ENCODE measurements at regions not wholly inside any gene's neighbourhood (a gene's known extent, or its start where the extent isn't known, plus 50 kb on each side); places are given as distances from the start of the nearest gene placed in this dataset.
A peak's percentile ranks its signal among the peaks of the same experiment; 100 is the strongest.

DNA sequence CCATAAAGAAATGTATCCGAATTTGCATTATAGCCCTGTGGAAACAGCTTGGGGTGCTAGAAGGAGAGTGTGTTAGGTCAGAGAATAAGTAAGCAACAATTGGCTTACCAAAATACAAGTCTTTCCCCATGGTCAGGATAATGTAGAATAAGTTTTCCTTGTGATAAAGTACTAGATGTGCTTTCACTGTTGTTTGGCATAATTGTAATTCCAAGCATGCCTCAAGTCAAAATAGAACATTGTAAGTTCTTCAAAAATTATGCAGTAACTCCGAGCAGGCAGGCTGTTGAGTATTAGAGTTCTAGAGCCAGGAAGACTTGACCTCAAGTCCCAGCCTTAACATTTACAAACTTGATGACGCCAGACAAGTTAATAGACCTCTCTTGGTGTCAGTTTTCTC is 242.0 kb downstream of the TUSC7 start:
- DNase-seq (no peak), ATAC-seq (peak; percentile 61 to 80)
- TF ChIP-seq, protein P1, sequence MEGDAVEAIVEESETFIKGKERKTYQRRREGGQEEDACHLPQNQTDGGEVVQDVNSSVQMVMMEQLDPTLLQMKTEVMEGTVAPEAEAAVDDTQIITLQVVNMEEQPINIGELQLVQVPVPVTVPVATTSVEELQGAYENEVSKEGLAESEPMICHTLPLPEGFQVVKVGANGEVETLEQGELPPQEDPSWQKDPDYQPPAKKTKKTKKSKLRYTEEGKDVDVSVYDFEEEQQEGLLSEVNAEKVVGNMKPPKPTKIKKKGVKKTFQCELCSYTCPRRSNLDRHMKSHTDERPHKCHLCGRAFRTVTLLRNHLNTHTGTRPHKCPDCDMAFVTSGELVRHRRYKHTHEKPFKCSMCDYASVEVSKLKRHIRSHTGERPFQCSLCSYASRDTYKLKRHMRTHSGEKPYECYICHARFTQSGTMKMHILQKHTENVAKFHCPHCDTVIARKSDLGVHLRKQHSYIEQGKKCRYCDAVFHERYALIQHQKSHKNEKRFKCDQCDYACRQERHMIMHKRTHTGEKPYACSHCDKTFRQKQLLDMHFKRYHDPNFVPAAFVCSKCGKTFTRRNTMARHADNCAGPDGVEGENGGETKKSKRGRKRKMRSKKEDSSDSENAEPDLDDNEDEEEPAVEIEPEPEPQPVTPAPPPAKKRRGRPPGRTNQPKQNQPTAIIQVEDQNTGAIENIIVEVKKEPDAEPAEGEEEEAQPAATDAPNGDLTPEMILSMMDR (IDR thresholded peaks at IDR 0.05) = no peak
- H3K4me3 ChIP-seq = no peak overlapping the region
- H3K27ac ChIP-seq = peak overlapping the region; percentile 33
- no peaks in the 10 kb centered on the region for H3K36me3 ChIP-seq
- intact Hi-C loops (cut with DNase I) = no loop called here
- no peaks in the 10 kb centered on the region for H3K4me1 ChIP-seq
- H3K27me3 ChIP-seq (ENCODE audit: low read depth) = no peaks in the 10 kb centered on the region
- no peaks in the 10 kb centered on the region for H3K9me3 ChIP-seq

DNA sequence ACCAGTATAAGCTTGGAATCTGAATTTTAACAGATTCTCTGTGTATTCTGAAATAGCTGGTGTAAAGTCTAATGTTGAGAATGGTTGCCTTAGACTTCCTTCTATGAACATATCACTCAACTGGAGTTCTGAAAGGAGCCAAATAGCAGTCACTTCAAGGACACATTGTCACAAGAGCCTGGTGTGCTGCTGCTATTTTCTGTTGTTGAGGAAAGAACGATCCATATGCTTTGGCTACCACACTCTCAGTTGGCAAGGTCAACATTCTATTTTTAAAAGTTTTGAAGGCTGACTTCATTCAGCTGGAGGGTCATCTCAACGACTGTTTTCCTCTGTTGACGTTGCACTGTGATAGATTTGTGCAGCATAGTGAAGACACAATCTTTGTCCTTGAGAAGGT is 248.7 kb downstream of the TUSC7 start:
- DNase-seq (no peak), ATAC-seq (peak in 1 of 2 donors; percentile 37)
- TF ChIP-seq, protein P1 (IDR thresholded peaks at IDR 0.05) = no peak
- H3K4me3 ChIP-seq = no peak overlapping the region
- intact Hi-C loops (cut with DNase I) = no loop called here
- no peaks in the 10 kb centered on the region for H3K36me3 ChIP-seq
- H3K4me1 ChIP-seq = no peaks in the 10 kb centered on the region
- H3K27ac ChIP-seq = no peak overlapping the region
- H3K9me3 ChIP-seq = no peaks in the 10 kb centered on the region
- no peaks in the 10 kb centered on the region for H3K27me3 ChIP-seq (ENCODE audit: low read depth)

DNA sequence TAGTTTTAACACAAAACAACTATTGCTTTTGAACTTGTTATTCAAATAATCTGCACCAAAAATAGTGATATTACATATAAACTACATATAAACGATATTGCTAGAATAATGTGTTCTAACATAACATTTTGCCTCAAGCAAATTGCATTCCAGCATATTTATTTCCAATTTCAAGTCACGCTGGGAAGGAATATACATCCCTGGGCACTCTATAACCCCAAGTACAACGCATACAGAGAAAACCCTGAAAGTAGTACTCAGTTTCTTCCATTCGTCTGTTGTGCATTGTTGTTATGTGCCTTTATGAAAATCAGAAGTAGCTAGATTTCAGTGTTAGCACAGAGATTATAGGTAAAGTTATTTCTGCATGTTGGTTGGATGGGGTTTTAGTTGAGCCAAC is 251.5 kb downstream of the TUSC7 start:
- Histone ChIP-seq H3K9me3 (no peaks in the 10 kb centered on the region), H3K27ac (no peak overlapping the region), H3K4me1 (no peaks in the 10 kb centered on the region), H3K27me3 (ENCODE audit: low read depth) (no peaks in the 10 kb centered on the region), H3K4me3 (no peak overlapping the region), H3K36me3 (no peaks in the 10 kb centered on the region)
- TF ChIP-seq, protein P1 (IDR thresholded peaks at IDR 0.05) = no peak
- DNase-seq (no peak), ATAC-seq (no peak)
- intact Hi-C loops (cut with DNase I) = no loop called here

DNA sequence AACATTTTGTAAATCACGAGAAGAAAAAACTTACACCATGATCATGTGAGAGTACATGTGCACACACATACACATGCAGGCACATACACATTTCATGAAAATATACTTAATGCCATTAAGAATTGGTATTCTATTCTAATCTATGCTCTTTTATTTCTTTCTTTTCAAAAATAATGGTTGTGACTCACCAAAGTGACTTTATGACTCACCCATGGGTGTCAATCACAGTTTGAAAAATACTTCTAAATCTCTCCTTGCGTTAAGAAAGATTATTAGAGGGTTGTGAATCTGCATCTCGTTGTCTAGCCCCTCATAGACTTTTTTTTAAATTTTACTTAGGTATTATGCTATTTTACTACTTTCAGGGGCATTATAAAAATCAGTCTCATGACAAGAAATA is 254.2 kb downstream of the TUSC7 start:
- TF ChIP-seq, protein P1 (IDR thresholded peaks at IDR 0.05) = no peak
- ATAC-seq (no peak), DNase-seq (no peak)
- Histone ChIP-seq H3K27ac (no peak overlapping the region), H3K27me3 (ENCODE audit: low read depth) (no peaks in the 10 kb centered on the region), H3K4me1 (no peaks in the 10 kb centered on the region), H3K9me3 (no peaks in the 10 kb centered on the region), H3K4me3 (no peak overlapping the region), H3K36me3 (no peaks in the 10 kb centered on the region)
- intact Hi-C loops (cut with DNase I) = no loop called here

DNA sequence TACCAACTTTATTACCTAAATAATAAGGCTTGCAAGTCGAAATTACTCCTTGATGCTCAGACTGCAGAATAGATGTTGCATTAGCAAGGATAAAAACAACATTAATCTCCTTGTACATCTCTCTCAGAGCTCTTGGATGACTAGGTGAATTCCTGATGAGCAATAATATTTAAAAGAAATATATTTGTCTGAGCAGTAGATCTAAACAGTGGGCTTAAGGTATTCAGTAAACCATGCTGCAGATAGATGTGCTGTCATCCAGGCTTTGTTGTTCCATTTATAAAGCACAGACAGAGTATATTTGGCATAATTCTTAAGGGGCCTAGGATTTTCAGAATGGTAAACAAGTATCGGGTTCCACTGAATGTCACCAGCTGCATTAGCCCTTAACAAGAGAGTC is 257.1 kb downstream of the TUSC7 start:
- ATAC-seq (no peak), DNase-seq (no peak)
- intact Hi-C loops (cut with DNase I) = no loop called here
- Histone ChIP-seq H3K36me3 (no peaks in the 10 kb centered on the region), H3K27ac (no peak overlapping the region), H3K4me1 (no peaks in the 10 kb centered on the region), H3K9me3 (no peaks in the 10 kb centered on the region), H3K27me3 (ENCODE audit: low read depth) (no peaks in the 10 kb centered on the region), H3K4me3 (no peak overlapping the region)
- TF ChIP-seq, protein P1 (IDR thresholded peaks at IDR 0.05) = no peak

DNA sequence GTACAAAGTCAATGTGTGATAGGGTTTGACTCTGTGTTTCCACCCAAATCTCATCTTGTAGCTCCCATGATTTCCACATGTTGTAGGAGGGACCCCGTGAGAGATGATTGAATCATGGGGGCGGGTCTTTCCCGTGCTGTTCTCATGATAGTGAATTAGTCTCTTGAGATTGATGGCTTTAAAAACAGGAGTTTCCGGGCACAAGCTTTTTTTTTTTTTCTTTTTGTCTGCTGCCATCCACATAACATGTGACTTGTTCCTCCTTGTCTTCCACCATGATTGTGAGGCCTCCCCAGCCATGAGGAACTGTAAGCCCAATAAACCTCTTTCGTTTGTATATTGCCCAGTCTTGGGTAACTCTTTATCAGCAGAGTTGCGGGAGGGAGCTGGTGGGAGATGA is 259.6 kb downstream of the TUSC7 start:
- Histone ChIP-seq H3K27me3 (ENCODE audit: low read depth) (no peaks in the 10 kb centered on the region), H3K27ac (no peak overlapping the region), H3K9me3 (no peaks in the 10 kb centered on the region), H3K4me3 (no peak overlapping the region), H3K36me3 (no peaks in the 10 kb centered on the region), H3K4me1 (no peaks in the 10 kb centered on the region)
- TF ChIP-seq, protein P1 (IDR thresholded peaks at IDR 0.05) = no peak
- intact Hi-C loops (cut with DNase I) = no loop called here
- DNase-seq = no peak
- no peak for ATAC-seq

All from lower lobe of right lung (tissue), 2 donors.